Duodenal mucosa (tissue), 2 donors: ENCODE measurements at regions not wholly inside any gene's neighbourhood (a gene's known extent, or its start where the extent isn't known, plus 50 kb on each side); places are given as distances from the start of the nearest gene placed in this dataset.

ENCODE experiments used
- H3K27ac ChIP-seq: one replicate; pipeline ENCODE4 v1.7.0; 2013; ENCODE audit warnings: low read depth, low read length
- H3K27me3 ChIP-seq, 2 donors: one replicate each; pipeline ENCODE4 v1.7.0; 2013; ENCODE audit warnings: low read length in 2 of 2, control low read depth in 1 of 2; ENCODE audit not compliant: insufficient read depth in 2 of 2, control insufficient read depth in 1 of 2
- H3K36me3 ChIP-seq, 2 donors: one replicate each; pipeline ENCODE4 v1.7.0; 2013; ENCODE audit warnings: low read length in 2 of 2, control low read depth in 1 of 2; ENCODE audit not compliant: insufficient read depth in 2 of 2, control insufficient read depth in 1 of 2
- H3K4me1 ChIP-seq, 2 donors: one replicate each; pipeline ENCODE4 v1.7.0; 2013; ENCODE audit warnings: low read length in 2 of 2, control low read depth in 1 of 2; ENCODE audit not compliant: insufficient read depth in 2 of 2, control insufficient read depth in 1 of 2
- H3K4me3 ChIP-seq, 2 donors: one replicate each; pipeline ENCODE4 v1.7.0; 2013; ENCODE audit warnings: low read length in 2 of 2, low read depth in 1 of 2
- H3K9ac ChIP-seq, 2 donors: one replicate each; pipeline ENCODE4 v1.7.0; 2013; ENCODE audit warnings: low read length in 2 of 2, low read depth in 1 of 2
- H3K9me3 ChIP-seq, 2 donors: one replicate each; pipeline ENCODE4 v1.7.0; 2013; ENCODE audit warnings: low read length in 2 of 2, control low read depth in 1 of 2; ENCODE audit not compliant: control insufficient read depth in 1 of 2

DNA sequence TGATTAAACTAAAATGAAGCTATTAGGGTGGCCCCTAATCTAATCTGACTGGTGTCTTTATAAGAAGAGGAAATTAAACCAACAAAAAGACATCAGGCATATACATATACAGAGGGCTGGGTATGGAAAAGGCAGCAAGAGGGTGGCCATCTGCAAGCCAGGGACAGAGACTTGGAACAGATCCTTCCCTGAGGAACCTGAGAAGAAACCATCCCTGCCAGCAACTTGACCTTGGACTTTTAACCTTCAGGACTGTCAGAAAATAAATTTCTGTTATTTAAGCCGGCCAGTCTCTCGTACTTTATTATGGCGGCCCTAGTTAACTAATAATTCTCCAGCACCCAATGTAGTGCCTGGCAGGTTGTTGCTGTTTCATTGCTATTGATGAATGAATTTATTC, 361.5 kb upstream of the PDGFD start:
- no peaks in the 10 kb centered on the region for H3K9me3 ChIP-seq
- no peaks in the 10 kb centered on the region for H3K4me1 ChIP-seq
- no peaks in the 10 kb centered on the region for H3K36me3 ChIP-seq
- no peak overlapping the region for H3K4me3 ChIP-seq
- no peak overlapping the region for H3K9ac ChIP-seq
- H3K27me3 ChIP-seq = no peaks in the 10 kb centered on the region
- no peak overlapping the region for H3K27ac ChIP-seq

DNA sequence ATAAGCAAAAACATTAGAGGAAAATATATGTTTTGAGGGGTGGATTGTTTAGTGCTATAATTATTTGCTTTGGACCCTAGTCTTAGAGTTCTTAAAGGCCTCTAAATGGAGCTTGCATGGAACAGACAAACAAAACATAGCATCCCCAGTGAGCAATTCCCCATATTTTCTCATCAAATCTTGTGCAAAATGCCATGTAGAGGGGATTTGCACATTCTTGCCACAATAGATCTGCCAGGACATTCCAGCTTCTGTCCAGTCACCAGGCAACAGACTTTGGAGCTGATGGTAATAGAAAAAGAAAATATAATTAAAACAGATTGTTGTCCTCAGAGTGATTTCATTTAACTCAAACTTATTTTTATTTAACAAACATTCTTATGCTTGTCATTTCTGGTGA, 360.3 kb upstream of the PDGFD start:
- Histone ChIP-seq H3K9me3 (no peaks in the 10 kb centered on the region), H3K4me3 (no peak overlapping the region), H3K27ac (no peak overlapping the region), H3K36me3 (no peaks in the 10 kb centered on the region), H3K9ac (no peak overlapping the region), H3K27me3 (no peaks in the 10 kb centered on the region), H3K4me1 (no peaks in the 10 kb centered on the region)

DNA sequence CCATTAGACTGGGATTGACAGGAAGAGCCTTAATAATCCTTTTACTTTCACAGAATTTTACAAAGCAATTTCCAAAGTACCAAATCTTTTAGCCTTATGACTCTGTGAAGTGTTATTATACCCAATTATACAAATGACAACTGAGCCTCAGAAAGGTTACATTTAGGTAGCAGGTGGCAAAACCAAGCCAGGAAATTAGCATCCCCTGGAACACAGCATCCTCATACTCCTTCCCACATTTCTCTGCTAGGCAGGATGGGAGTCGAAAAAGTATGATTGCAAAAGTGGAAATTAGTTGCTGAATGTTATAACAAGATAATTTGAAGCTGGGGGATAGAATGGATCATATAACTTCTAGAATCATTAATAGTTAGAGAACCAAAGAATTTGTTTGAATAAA, 359.7 kb upstream of the PDGFD start:
- H3K4me1 ChIP-seq = no peaks in the 10 kb centered on the region
- no peaks in the 10 kb centered on the region for H3K36me3 ChIP-seq
- no peak overlapping the region for H3K27ac ChIP-seq
- H3K27me3 ChIP-seq = no peaks in the 10 kb centered on the region
- H3K9me3 ChIP-seq = no peaks in the 10 kb centered on the region
- H3K9ac ChIP-seq = no peak overlapping the region
- no peak overlapping the region for H3K4me3 ChIP-seq

DNA sequence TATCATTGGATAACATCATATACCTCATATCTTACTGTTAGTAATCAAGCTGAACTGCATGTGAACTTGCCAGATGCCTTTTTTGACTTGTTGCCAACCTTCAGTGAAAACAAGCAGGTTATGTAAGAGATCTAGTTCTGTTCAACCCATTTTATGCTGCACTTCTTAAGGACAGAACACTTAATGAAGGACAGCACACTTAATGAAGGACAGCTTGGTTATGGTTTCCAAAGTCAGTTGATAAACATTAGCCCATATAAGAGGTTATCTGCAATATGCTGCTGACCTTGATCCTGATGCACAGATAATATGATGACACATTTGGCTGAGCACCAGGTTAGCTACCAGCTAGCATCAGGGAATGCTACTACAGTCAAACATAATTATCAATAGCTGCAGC, 358.7 kb upstream of the PDGFD start:
- Histone ChIP-seq H3K9me3 (no peaks in the 10 kb centered on the region), H3K27me3 (no peaks in the 10 kb centered on the region), H3K4me3 (no peak overlapping the region), H3K36me3 (no peaks in the 10 kb centered on the region), H3K27ac (no peak overlapping the region), H3K9ac (no peak overlapping the region), H3K4me1 (no peaks in the 10 kb centered on the region)

DNA sequence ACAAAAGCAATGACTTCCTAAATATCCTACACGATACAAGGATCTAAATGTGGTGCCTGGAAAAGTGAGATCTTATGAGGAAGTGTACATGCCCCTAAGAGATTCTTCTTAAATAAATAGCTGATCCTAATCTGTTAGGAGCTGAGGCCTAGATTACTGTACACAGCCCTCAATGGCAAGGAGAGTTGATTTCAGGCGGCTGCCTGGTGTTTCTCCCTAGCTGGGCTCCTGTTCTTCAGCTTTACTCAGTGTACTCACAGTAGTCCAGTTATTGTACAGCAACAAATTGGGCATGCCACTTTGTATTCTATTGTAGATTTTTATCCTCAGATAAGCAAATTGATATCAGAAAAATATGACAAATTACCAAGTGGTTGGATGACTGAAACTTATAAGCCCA, 358.2 kb upstream of the PDGFD start:
- no peak overlapping the region for H3K9ac ChIP-seq
- H3K9me3 ChIP-seq = no peaks in the 10 kb centered on the region
- H3K27ac ChIP-seq = no peak overlapping the region

DNA sequence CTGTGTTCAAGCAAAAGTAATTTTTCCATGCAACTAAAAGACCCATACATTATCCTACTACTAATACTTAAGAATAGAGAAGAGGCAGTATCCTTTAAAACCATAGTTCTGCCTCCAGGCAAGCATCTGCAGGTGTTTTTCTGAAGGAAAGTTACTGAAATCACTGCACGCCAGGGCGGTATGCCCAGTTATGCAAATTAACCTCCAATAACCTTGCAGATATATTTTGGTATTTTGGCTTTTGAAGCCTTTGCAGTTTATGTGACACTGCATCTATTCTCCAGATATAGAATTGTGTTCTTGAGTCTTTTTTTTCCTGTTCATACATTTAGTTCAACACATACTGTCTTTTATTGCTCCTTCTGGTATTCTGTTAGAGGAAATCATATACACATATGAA, 346.2 kb upstream of the PDGFD start:
- Histone ChIP-seq H3K9ac (no peak overlapping the region), H3K4me3 (no peak overlapping the region), H3K4me1 (no peaks in the 10 kb centered on the region), H3K36me3 (no peaks in the 10 kb centered on the region), H3K9me3 (no peaks in the 10 kb centered on the region), H3K27ac (no peak overlapping the region), H3K27me3 (no peaks in the 10 kb centered on the region)

More for the DNA sequence above, 358.2 kb upstream of the PDGFD start:
- Histone ChIP-seq H3K4me1 (no peaks in the 10 kb centered on the region), H3K4me3 (no peak overlapping the region), H3K27me3 (no peaks in the 10 kb centered on the region), H3K36me3 (no peaks in the 10 kb centered on the region)

DNA sequence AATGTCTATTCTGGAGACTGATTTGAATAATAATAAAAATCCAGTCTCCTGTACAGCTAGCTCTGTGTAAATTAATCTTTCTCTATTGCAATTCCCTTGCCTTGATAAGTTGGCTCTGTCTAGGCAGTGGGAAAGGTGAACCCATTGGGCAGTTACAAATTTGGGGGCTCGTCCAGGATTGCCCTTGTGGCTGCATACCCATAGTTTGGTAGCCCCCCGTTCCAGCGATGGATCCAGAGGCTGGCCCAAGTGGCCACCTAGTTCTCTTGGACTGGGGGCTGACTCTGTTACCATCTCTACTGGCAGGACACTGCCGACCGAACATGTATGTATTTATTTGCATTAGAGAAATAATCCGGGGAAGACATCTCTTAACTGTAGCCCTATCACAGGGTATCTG, 326.2 kb upstream of the PDGFD start:
- Histone ChIP-seq H3K4me3 (no peak overlapping the region), H3K36me3 (no peaks in the 10 kb centered on the region), H3K9me3 (peaks cover 15 to 30% of the 10 kb centered on the region in 2 donors), H3K27me3 (no peaks in the 10 kb centered on the region), H3K27ac (no peak overlapping the region), H3K4me1 (no peaks in the 10 kb centered on the region), H3K9ac (no peak overlapping the region)

DNA sequence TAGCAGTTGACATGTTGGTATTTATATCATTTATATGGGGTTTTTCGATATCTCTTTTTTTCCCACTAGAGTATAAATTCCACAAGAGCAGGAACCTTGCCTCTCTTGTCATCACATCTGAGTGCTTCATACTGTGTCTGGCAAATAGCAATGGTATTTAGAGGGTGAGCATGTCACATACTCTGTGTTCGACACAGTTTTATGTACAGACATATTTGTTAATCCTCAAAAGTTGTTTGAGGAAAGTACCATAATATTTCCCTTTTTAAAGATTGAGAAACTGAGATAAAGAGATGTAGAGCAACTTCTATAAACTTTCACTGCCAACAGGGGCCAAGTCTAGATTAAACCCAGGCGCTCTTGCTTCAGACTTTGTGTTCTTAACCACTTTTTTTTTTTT, 324.6 kb upstream of the PDGFD start:
- no peak overlapping the region for H3K27ac ChIP-seq
- peaks cover 15 to 24% of the 10 kb centered on the region in 2 donors for H3K9me3 ChIP-seq

DNA sequence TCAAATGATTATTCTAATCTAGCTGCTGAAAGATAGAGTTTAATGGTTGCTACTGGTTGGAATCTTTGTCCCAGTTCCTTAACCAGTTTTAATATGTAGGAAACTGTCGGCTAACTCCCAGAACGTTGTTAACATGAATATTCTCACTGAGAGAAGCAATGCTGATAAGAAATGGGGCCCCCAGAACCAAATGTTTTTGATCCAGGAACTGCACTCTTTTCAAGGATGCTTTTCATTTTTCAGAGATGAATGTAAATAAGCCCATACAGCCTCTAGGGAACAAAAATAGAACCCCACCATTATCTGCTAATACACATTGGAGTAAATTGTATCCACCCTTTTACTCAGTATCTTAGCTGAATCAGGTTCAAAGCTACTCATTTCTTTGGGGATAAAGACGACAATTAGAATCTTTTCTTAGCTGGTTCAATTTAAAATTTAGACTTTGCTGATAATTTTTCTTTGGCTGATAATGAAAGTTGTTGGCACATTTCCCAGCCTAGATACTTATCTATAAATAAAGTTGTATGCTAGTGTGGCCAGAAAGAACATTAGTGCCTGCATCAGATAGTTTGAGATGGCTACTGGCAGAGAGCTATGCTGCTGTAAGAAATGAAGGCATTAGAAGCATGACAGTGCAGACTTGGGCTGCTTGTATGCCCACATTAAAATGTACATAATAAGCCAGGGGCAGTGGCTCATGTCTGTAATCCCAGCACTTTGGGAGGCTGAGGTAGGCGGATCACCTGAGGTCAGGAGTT, 323.3 kb upstream of the PDGFD start:
- no peaks in the 10 kb centered on the region for H3K4me1 ChIP-seq
- H3K27me3 ChIP-seq = no peaks in the 10 kb centered on the region
- H3K9me3 ChIP-seq = peaks cover 15 to 26% of the 10 kb centered on the region in 2 donors
- no peak overlapping the region for H3K27ac ChIP-seq
- no peak overlapping the region for H3K9ac ChIP-seq
- no peaks in the 10 kb centered on the region for H3K36me3 ChIP-seq
- no peak overlapping the region for H3K4me3 ChIP-seq

More for the DNA sequence above, 324.6 kb upstream of the PDGFD start:
- H3K4me1 ChIP-seq = no peaks in the 10 kb centered on the region
- H3K27me3 ChIP-seq = no peaks in the 10 kb centered on the region
- H3K36me3 ChIP-seq = no peaks in the 10 kb centered on the region
- no peak overlapping the region for H3K4me3 ChIP-seq
- H3K9ac ChIP-seq = no peak overlapping the region

DNA sequence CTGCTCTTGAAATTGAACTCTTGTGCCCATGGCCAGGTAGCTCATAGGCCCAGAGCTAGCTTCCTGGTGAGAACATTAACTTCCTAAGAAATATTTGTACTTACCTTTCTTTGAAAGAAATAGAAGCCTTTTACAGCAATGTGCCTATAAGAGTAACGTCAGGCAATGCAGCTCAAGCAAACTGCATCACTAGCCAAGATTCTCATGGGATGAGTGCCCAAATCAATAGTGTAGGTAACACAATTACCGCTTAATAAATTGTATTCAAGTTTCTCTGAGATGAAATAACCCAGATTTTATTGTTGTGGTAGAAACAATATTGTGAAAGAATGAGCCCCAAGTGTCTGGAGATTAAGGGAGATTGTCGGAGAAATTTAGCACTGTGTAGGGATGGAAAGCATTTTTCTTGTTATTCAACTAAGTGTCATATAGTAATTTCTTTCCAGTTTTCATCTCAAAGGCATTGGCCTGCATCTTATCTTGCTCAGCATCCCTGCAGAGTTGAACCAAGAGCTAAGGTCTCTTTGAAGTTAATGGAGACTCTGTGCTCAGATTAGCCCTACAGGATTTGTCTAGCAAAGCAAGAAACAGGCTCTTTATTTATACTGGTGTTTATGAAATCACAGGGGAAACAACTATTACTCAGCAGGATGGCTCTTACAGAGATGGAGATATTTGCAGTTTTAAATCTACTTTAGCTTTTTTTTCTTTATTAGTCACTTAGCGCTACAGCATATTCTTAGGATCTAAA, 321.0 kb upstream of the PDGFD start:
- H3K36me3 ChIP-seq = no peaks in the 10 kb centered on the region
- H3K9me3 ChIP-seq = peaks cover 4 to 18% of the 10 kb centered on the region in 2 donors
- H3K4me3 ChIP-seq = no peak overlapping the region
- H3K9ac ChIP-seq = no peak overlapping the region
- H3K27ac ChIP-seq = no peak overlapping the region
- H3K4me1 ChIP-seq = no peaks in the 10 kb centered on the region
- no peaks in the 10 kb centered on the region for H3K27me3 ChIP-seq
